Gastrocnemius medialis (tissue), 4 donors: ENCODE measurements at regions not wholly inside any gene's neighbourhood (a gene's known extent, or its start where the extent isn't known, plus 50 kb on each side); places are given as distances from the start of the nearest gene placed in this dataset.

ENCODE experiments used
- ATAC-seq, 2 donors: fragments of 150-250 bp; one replicate each; pipeline ENCODE4 v1.9.1; 2016
- DNase-seq, 2 donors: peaks; one replicate each; pipeline ENCODE4 v3.0.0-alpha.2; 2019
- H3K27ac ChIP-seq, 4 donors: fragments of 200-600 bp; sonication (generic); 1 replicate in 1 of 4; 2 replicates in 3 of 4; pipeline ENCODE4 v1.5.1; 2016 to 2018; ENCODE audit warnings: mild to moderate bottlenecking in 2 of 4, moderate library complexity in 1 of 4
- H3K27me3 ChIP-seq, 3 donors: fragments of 200-600 bp; sonication (generic) in 2 of 3; 1 replicate in 1 of 3; 2 replicates in 2 of 3; pipeline versions ENCODE4 v1.5.1 to v1.6.0; 2016 to 2019; ENCODE audit warnings: mild to moderate bottlenecking in 1 of 3, moderate library complexity in 1 of 3
- H3K36me3 ChIP-seq, 2 donors: fragments of 200-600 bp; sonication (generic) in 1 of 2; one replicate each; pipeline ENCODE4 v1.5.1; 2017 to 2018
- H3K4me1 ChIP-seq, 2 donors: fragments of 200-600 bp; sonication (generic) in 1 of 2; one replicate each; pipeline ENCODE4 v1.5.1; 2016 to 2017; ENCODE audit warnings: mild to moderate bottlenecking in 2 of 2
- H3K4me3 ChIP-seq, 4 donors: fragments of 200-600 bp; sonication (generic) in 3 of 4; 1 replicate in 1 of 4; 2 replicates in 3 of 4; pipeline ENCODE4 v1.5.1; 2016 to 2019; ENCODE audit warnings: mild to moderate bottlenecking in 2 of 4
- H3K9me3 ChIP-seq, 3 donors: fragments of 200-600 bp; sonication (generic) in 2 of 3; 1 replicate in 1 of 3; 2 replicates in 2 of 3; pipeline ENCODE4 v1.5.1; 2016 to 2019
- POLR2A ChIP-seq, 2 donors: fragments of 450-650 bp; IDR thresholded peaks; one replicate each; pipeline ENCODE4 v1.6.1; 2017; ENCODE audit warnings: antibody characterized with exemption in 2 of 2, mild to moderate bottlenecking in 2 of 2, moderate library complexity in 2 of 2
- in situ Hi-C, 4 donors: fragments of 200-750 bp; cut with MboI; loops; one replicate each; pipeline versions ENCODE4 v1.15.0 to v1.8.0; 2017; ENCODE audit warnings: low sequenced_read_pairs in 4 of 4
- intact Hi-C: fragments of 100-400 bp; cut with DNase I; formaldehyde crosslinking; loops from one replicate; pipeline ENCODE4 v1.15.1; 2023; ENCODE audit warnings: low total_unique reads
- TF ChIP-seq, protein P1 (sequence below), 5 experiments: fragments of 450-650 bp in 3 of 5; fragments of 200-600 bp in 2 of 5; sonication (generic) in 2 of 5; IDR thresholded peaks in 4 of 5; conservative IDR thresholded peaks in 1 of 5; 1 replicate in 4 of 5; 2 replicates in 1 of 5; pipeline ENCODE4 v1.5.1; 2016 to 2019; ENCODE audit warnings: antibody characterized with exemption in 5 of 5, mild to moderate bottlenecking in 3 of 5, moderate library complexity in 3 of 5

DNA sequence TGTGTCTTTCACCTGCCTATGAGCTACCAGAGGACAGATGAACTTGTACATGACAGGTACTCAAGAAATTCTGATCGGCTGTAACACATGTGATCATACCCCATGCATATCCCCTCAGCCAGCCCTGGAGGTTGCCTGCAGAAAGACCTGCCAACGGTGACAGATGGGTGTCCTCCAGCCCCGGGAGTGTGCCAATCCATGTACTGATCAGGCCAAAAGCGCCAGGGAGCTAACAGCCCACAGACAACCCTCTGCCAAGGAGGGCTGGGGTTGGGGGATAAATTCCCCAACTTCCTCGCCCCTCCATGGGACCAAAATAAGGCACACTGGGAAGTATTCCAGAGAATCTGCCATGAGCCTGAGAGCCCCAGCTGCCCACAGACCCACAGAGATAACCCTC, 189.4 kb downstream of the CCT6B start:
- H3K27ac ChIP-seq, result no peak overlapping the region
- H3K36me3 ChIP-seq, result no peaks in the 10 kb centered on the region
- no peaks in the 10 kb centered on the region for H3K4me1 ChIP-seq
- H3K27me3 ChIP-seq, result peaks cover 0 to 5% (median 0%) of the 10 kb centered on the region in 3 donors
- H3K9me3 ChIP-seq, result no peaks in the 10 kb centered on the region
- intact Hi-C loops (no loop called here), in situ Hi-C loops (no loop called here)
- no peak overlapping the region for H3K4me3 ChIP-seq
- no peak for ATAC-seq
- no peak for DNase-seq
- TF ChIP-seq POLR2A (IDR thresholded peaks at IDR 0.05), result no peak
- TF ChIP-seq, protein P1, sequence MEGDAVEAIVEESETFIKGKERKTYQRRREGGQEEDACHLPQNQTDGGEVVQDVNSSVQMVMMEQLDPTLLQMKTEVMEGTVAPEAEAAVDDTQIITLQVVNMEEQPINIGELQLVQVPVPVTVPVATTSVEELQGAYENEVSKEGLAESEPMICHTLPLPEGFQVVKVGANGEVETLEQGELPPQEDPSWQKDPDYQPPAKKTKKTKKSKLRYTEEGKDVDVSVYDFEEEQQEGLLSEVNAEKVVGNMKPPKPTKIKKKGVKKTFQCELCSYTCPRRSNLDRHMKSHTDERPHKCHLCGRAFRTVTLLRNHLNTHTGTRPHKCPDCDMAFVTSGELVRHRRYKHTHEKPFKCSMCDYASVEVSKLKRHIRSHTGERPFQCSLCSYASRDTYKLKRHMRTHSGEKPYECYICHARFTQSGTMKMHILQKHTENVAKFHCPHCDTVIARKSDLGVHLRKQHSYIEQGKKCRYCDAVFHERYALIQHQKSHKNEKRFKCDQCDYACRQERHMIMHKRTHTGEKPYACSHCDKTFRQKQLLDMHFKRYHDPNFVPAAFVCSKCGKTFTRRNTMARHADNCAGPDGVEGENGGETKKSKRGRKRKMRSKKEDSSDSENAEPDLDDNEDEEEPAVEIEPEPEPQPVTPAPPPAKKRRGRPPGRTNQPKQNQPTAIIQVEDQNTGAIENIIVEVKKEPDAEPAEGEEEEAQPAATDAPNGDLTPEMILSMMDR (IDR thresholded peaks at IDR 0.05 in 4 of 5, conservative IDR thresholded peaks at IDR 0.05 in 1 of 5), result no peak

DNA sequence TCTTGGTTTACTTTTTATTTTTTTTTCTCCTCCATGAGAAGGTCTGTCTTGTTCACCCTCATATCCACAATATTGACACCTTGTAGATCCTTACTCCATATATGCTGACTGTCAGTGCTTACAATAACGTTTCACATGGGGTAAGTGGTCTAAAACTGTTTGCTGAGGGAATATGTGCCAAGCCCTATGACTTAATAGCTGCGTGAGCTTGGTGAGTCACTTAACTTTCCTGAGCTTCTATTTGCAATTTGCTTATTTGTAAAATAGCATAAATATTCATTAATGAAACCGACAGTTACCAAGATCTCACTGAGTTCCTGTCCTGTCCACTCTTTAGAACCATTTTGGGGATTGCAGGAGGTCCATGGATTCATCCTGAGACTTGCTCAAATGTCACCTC, 190.7 kb downstream of the CCT6B start:
- no peak for TF ChIP-seq POLR2A (IDR thresholded peaks at IDR 0.05)
- TF ChIP-seq, protein P1 (IDR thresholded peaks at IDR 0.05 in 4 of 5, conservative IDR thresholded peaks at IDR 0.05 in 1 of 5), result no peak
- DNase-seq, result no peak
- Histone ChIP-seq H3K4me1 (no peaks in the 10 kb centered on the region), H3K9me3 (no peaks in the 10 kb centered on the region), H3K4me3 (no peak overlapping the region), H3K27ac (no peak overlapping the region), H3K36me3 (no peaks in the 10 kb centered on the region), H3K27me3 (peaks cover 0 to 5% (median 0%) of the 10 kb centered on the region in 3 donors)
- intact Hi-C loops (no loop called here), in situ Hi-C loops (no loop called here)
- ATAC-seq, result no peak

DNA sequence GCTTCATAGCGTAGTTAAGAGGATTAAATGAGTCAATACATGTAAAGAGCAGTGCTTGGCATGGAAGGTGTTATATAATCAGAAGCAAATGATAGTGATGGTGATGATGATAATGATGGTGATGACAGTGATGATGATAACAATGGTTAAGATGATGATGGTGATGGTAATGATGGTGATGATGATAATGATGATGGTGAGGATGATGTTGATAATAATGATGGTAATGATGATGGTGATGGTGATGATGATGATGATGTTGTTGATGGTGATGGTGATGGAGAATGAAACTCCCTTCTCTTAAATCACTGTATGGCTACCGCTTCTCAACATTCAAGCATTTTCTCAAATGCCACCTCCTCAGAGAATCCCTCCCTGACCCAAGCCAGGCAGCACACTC, 190.5 kb downstream of the TMEM132E start:
- Histone ChIP-seq H3K36me3 (no peaks in the 10 kb centered on the region), H3K4me3 (no peak overlapping the region), H3K9me3 (no peaks in the 10 kb centered on the region), H3K27ac (no peak overlapping the region), H3K27me3 (peaks cover 0 to 2% (median 0%) of the 10 kb centered on the region in 3 donors), H3K4me1 (no peaks in the 10 kb centered on the region)
- in situ Hi-C loops, result no loop called here
- no peak for ATAC-seq
- intact Hi-C loops, result no loop called here
- no peak for DNase-seq
- TF ChIP-seq POLR2A (IDR thresholded peaks at IDR 0.05), result no peak
- TF ChIP-seq, protein P1 (IDR thresholded peaks at IDR 0.05 in 4 of 5, conservative IDR thresholded peaks at IDR 0.05 in 1 of 5), result no peak

DNA sequence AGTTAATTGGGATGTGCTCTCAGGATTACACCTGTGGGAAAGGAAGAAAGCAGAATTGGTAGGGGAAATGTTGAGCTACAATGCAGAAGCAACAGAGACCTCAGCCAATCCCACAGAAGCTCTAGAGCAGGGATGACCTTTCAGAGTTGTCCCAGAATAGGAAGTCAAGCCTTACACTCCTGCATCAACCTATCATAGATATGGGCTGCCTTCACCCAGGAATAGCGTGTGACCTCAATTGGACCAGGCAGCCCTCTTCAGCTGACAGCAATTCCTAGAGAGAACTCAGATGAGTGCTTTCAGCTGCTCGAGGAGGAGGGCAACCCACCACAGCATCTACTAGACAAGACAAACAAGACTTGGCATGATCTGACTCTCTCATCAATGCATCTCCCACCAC, 189.7 kb downstream of the TMEM132E start:
- Histone ChIP-seq H3K36me3 (no peaks in the 10 kb centered on the region), H3K27ac (no peak overlapping the region), H3K27me3 (peaks cover 0 to 2% (median 0%) of the 10 kb centered on the region in 3 donors), H3K4me3 (no peak overlapping the region), H3K9me3 (no peaks in the 10 kb centered on the region), H3K4me1 (no peaks in the 10 kb centered on the region)
- ATAC-seq (no peak), DNase-seq (no peak)
- intact Hi-C loops, result no loop called here
- TF ChIP-seq, protein P1 (IDR thresholded peaks at IDR 0.05 in 4 of 5, conservative IDR thresholded peaks at IDR 0.05 in 1 of 5), result no peak
- no peak for TF ChIP-seq POLR2A (IDR thresholded peaks at IDR 0.05)
- in situ Hi-C loops, result no loop called here

DNA sequence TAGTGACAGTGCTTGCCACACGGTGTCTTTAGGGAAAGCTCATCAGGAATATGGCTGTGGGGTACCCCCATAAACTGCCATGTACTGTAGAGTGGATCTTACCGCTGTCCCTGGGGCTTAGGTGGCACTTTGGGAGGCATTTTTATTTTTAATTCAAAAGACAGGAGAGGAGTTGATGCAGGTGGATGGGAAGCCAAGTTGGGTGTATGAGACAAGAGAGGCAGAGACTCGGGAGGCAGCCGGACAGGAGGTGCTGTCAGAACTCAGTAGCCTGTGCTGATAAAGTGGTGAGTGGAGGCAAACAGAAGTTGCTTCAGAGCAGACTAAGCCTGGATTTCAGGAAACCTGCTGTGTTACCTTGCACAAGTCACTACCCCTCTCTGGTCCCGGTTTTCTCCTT, 185.9 kb downstream of the TMEM132E start:
- in situ Hi-C loops, result no loop called here
- intact Hi-C loops, result no loop called here

More for the DNA sequence above, 185.9 kb downstream of the TMEM132E start:
- H3K4me3 ChIP-seq, result no peak overlapping the region
- no peak overlapping the region for H3K27ac ChIP-seq
- no peaks in the 10 kb centered on the region for H3K9me3 ChIP-seq
- DNase-seq (no peak), ATAC-seq (no peak)
- no peaks in the 10 kb centered on the region for H3K27me3 ChIP-seq
- no peaks in the 10 kb centered on the region for H3K36me3 ChIP-seq
- no peaks in the 10 kb centered on the region for H3K4me1 ChIP-seq
- TF ChIP-seq POLR2A (IDR thresholded peaks at IDR 0.05), result no peak
